ENCODE measurements at regions not wholly inside any gene's neighbourhood (a gene's known extent, or its start where the extent isn't known, plus 50 kb on each side); places are given as distances from the start of the nearest gene placed in this dataset.

- Mint-ChIP-seq H3K9me3 (ENCODE audit: unreplicated experiment) (peaks cover 7% of the 10 kb centered on the region), H3K27me3 (ENCODE audit: unreplicated experiment) (no peaks in the 10 kb centered on the region), H3K4me1 (ENCODE audit: unreplicated experiment) (peaks cover 6% of the 10 kb centered on the region), H3K27ac (ENCODE audit: unreplicated experiment) (no peak overlapping the region), H3K4me3 (ENCODE audit: unreplicated experiment) (no peak overlapping the region), H3K36me3 (ENCODE audit: unreplicated experiment) (no peaks in the 10 kb centered on the region)
- TF ChIP-seq, protein P1, sequence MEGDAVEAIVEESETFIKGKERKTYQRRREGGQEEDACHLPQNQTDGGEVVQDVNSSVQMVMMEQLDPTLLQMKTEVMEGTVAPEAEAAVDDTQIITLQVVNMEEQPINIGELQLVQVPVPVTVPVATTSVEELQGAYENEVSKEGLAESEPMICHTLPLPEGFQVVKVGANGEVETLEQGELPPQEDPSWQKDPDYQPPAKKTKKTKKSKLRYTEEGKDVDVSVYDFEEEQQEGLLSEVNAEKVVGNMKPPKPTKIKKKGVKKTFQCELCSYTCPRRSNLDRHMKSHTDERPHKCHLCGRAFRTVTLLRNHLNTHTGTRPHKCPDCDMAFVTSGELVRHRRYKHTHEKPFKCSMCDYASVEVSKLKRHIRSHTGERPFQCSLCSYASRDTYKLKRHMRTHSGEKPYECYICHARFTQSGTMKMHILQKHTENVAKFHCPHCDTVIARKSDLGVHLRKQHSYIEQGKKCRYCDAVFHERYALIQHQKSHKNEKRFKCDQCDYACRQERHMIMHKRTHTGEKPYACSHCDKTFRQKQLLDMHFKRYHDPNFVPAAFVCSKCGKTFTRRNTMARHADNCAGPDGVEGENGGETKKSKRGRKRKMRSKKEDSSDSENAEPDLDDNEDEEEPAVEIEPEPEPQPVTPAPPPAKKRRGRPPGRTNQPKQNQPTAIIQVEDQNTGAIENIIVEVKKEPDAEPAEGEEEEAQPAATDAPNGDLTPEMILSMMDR (IDR thresholded peaks at IDR 0.05): no peak
- DNase-seq (ENCODE audit: extremely low spot score, unreplicated experiment): no peak
Measured at GRCh38 chr2:52931660-52932059, 835.9 kb upstream of the CHAC2 start.

- peaks cover 7% of the 10 kb centered on the region for H3K9me3 Mint-ChIP-seq (ENCODE audit: unreplicated experiment)
- no peak overlapping the region for H3K27ac Mint-ChIP-seq (ENCODE audit: unreplicated experiment)
- no peaks in the 10 kb centered on the region for H3K27me3 Mint-ChIP-seq (ENCODE audit: unreplicated experiment)
- TF ChIP-seq, protein P1 (IDR thresholded peaks at IDR 0.05): no peak
- H3K4me3 Mint-ChIP-seq (ENCODE audit: unreplicated experiment): no peak overlapping the region
- H3K4me1 Mint-ChIP-seq (ENCODE audit: unreplicated experiment): peaks cover 4% of the 10 kb centered on the region
- no peak for DNase-seq (ENCODE audit: extremely low spot score, unreplicated experiment)
- no peaks in the 10 kb centered on the region for H3K36me3 Mint-ChIP-seq (ENCODE audit: unreplicated experiment)
Measured at GRCh38 chr2:52929412-52929811, 838.2 kb upstream of the CHAC2 start.

DNA sequence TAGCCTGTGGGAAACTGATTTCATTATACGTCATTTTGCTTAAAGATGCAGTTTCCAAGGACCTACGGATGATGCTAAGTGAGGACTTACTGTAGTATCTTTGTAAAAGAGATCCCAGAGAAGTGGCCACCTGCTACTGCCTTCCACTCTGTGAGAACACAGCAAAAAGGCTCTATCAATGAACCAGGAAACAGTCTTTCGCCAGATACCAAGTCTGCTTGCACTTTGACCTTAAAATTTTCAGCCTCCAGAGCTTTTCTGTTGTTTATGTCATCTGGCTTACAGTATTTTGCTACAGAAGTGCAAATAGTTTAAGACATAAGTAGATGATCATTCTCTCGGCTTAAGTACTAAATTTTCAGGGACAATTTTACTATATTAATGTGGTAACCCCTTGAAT lies 847.9 kb upstream of the CHAC2 start:
- H3K36me3 Mint-ChIP-seq (ENCODE audit: unreplicated experiment): no peaks in the 10 kb centered on the region
- H3K4me1 Mint-ChIP-seq (ENCODE audit: unreplicated experiment): no peaks in the 10 kb centered on the region
- TF ChIP-seq, protein P1 (IDR thresholded peaks at IDR 0.05): no peak
- H3K4me3 Mint-ChIP-seq (ENCODE audit: unreplicated experiment): no peak overlapping the region
- H3K27ac Mint-ChIP-seq (ENCODE audit: unreplicated experiment): no peak overlapping the region
- peaks cover 18% of the 10 kb centered on the region for H3K27me3 Mint-ChIP-seq (ENCODE audit: unreplicated experiment)
- no peak for DNase-seq (ENCODE audit: extremely low spot score, unreplicated experiment)
- no peaks in the 10 kb centered on the region for H3K9me3 Mint-ChIP-seq (ENCODE audit: unreplicated experiment)

GRCh38 chr2:52918551-52918950 lies 849.1 kb upstream of the CHAC2 start:
- Mint-ChIP-seq H3K9me3 (ENCODE audit: unreplicated experiment) (no peaks in the 10 kb centered on the region), H3K27me3 (ENCODE audit: unreplicated experiment) (peaks cover 18% of the 10 kb centered on the region), H3K36me3 (ENCODE audit: unreplicated experiment) (no peaks in the 10 kb centered on the region), H3K4me1 (ENCODE audit: unreplicated experiment) (no peaks in the 10 kb centered on the region), H3K4me3 (ENCODE audit: unreplicated experiment) (no peak overlapping the region), H3K27ac (ENCODE audit: unreplicated experiment) (no peak overlapping the region)
- DNase-seq (ENCODE audit: extremely low spot score, unreplicated experiment): no peak
- TF ChIP-seq, protein P1 (IDR thresholded peaks at IDR 0.05): no peak

- Mint-ChIP-seq H3K9me3 (ENCODE audit: unreplicated experiment) (no peaks in the 10 kb centered on the region), H3K36me3 (ENCODE audit: unreplicated experiment) (no peaks in the 10 kb centered on the region), H3K27ac (ENCODE audit: unreplicated experiment) (no peak overlapping the region), H3K27me3 (ENCODE audit: unreplicated experiment) (peaks cover 23% of the 10 kb centered on the region), H3K4me3 (ENCODE audit: unreplicated experiment) (no peak overlapping the region), H3K4me1 (ENCODE audit: unreplicated experiment) (no peaks in the 10 kb centered on the region)
- TF ChIP-seq, protein P1 (IDR thresholded peaks at IDR 0.05): no peak
- no peak for DNase-seq (ENCODE audit: extremely low spot score, unreplicated experiment)
Measured at GRCh38 chr2:52916981-52917380, 850.6 kb upstream of the CHAC2 start.
